Activated CD8-positive, alpha-beta memory T cell treated with anti-CD3 and anti-CD28 coated beads, Interleukin-2, amount 10 ng/mL, durations not matched to agents 7 days and 5 days (primary cell): ENCODE measurements at regions not wholly inside any gene's neighbourhood (a gene's known extent, or its start where the extent isn't known, plus 50 kb on each side); places are given as distances from the start of the nearest gene placed in this dataset.

Experiments
- ATAC-seq: fragments of 150-1000 bp; cut with Tn5 transposase; one replicate; pipeline ENCODE4 v1.10.0; 2021; ENCODE audit warnings: moderate library complexity
- CTCF ChIA-PET: fragments of 350-600 bp; sonication (Branson Sonifier 250); formaldehyde crosslinking; loops from one replicate; lab custom pipeline; 2021; ENCODE audit warnings: antibody characterized with exemption; lab: Charles Lee
- DNase-seq: peaks from one replicate; pipeline ENCODE4 v3.0.0-alpha.2; 2020
- H3K27ac Mint-ChIP-seq: one replicate; pipeline ENCODE4 v1.8.0; 2021; ENCODE audit warnings: mild to moderate bottlenecking, mixed read lengths
- H3K27me3 Mint-ChIP-seq: one replicate; pipeline ENCODE4 v1.8.0; 2021; ENCODE audit warnings: mixed read lengths
- H3K36me3 Mint-ChIP-seq: one replicate; pipeline ENCODE4 v1.8.0; 2021; ENCODE audit warnings: mild to moderate bottlenecking, mixed read lengths
- H3K4me1 Mint-ChIP-seq: one replicate; pipeline ENCODE4 v1.8.0; 2021; ENCODE audit warnings: mixed read lengths
- H3K4me3 Mint-ChIP-seq: one replicate; pipeline ENCODE4 v1.8.0; 2021; ENCODE audit warnings: mild to moderate bottlenecking, moderate library complexity, mixed read lengths
- H3K9me3 Mint-ChIP-seq: one replicate; pipeline ENCODE4 v1.8.0; 2022; ENCODE audit warnings: low read depth, mixed read lengths

GRCh38 chr5:165602529-165602928 lies 2097.1 kb downstream of the MAT2B start:
- Mint-ChIP-seq H3K4me1 (no peaks in the 10 kb centered on the region), H3K27ac (no peak overlapping the region), H3K36me3 (no peaks in the 10 kb centered on the region), H3K4me3 (no peak overlapping the region), H3K9me3 (peaks cover 14% of the 10 kb centered on the region), H3K27me3 (no peaks in the 10 kb centered on the region)
- CTCF ChIA-PET = no interaction called here
- ATAC-seq = no peak
- no peak for DNase-seq

DNA sequence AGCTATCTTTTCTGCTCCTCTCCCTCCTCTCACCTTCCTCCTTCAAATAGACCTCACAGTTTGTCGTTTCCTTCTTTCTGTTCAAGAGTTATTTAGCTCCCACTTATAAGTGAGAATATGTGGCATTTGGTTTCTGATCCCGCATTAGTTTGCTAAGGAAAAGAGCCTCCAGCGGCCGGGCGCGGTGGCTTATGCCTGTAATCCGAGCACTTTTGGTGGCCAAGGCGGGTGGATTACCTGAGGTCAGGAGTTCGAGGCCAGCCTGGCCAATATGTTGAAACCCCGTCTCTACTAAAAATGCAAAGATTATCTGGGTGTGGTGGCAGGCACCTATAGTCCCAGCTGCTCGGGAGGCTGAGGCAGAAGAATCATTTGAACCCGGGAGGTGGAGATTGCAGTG lies 2101.6 kb downstream of the MAT2B start:
- no peaks in the 10 kb centered on the region for H3K4me1 Mint-ChIP-seq
- ATAC-seq = no peak
- H3K27me3 Mint-ChIP-seq = no peaks in the 10 kb centered on the region
- no peak overlapping the region for H3K27ac Mint-ChIP-seq
- peaks cover 10% of the 10 kb centered on the region for H3K9me3 Mint-ChIP-seq
- no peaks in the 10 kb centered on the region for H3K36me3 Mint-ChIP-seq
- H3K4me3 Mint-ChIP-seq = no peak overlapping the region
- DNase-seq = no peak
- CTCF ChIA-PET = no interaction called here

DNA sequence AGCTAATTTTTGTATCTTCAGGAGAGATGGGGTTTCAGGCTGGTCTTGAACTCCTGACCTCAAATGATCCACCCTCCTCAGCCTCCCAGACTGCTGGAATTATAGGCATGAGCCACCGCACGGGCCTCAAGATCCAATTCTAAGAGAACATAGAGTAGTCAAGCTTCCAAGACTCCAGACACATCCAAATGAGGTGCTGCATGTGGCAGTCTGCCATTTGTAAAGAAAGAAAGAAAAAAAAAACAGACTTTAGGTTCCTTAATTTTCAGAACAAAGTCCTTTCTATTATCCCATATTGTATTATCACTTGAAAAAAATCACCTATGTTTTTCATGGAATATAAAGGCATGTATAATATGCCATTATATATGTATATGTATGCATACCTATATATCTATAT lies 2104.5 kb downstream of the MAT2B start:
- Mint-ChIP-seq H3K27me3 (no peaks in the 10 kb centered on the region), H3K27ac (no peak overlapping the region), H3K4me3 (no peak overlapping the region), H3K36me3 (no peaks in the 10 kb centered on the region), H3K4me1 (no peaks in the 10 kb centered on the region), H3K9me3 (peaks cover 5% of the 10 kb centered on the region)
- ATAC-seq (no peak), DNase-seq (no peak)
- CTCF ChIA-PET = no interaction called here

- Mint-ChIP-seq H3K4me3 (no peak overlapping the region), H3K36me3 (no peaks in the 10 kb centered on the region), H3K9me3 (peaks cover 5% of the 10 kb centered on the region), H3K27me3 (no peaks in the 10 kb centered on the region), H3K27ac (no peak overlapping the region), H3K4me1 (no peaks in the 10 kb centered on the region)
- DNase-seq (no peak), ATAC-seq (no peak)
- CTCF ChIA-PET = no interaction called here
Observed at GRCh38 chr5:165616490-165617405, 2111.3 kb downstream of the MAT2B start.

- H3K4me1 Mint-ChIP-seq = no peaks in the 10 kb centered on the region
- H3K9me3 Mint-ChIP-seq = peaks cover 5% of the 10 kb centered on the region
- CTCF ChIA-PET = no interaction called here
- H3K27me3 Mint-ChIP-seq = no peaks in the 10 kb centered on the region
- DNase-seq (no peak), ATAC-seq (no peak)
- no peak overlapping the region for H3K4me3 Mint-ChIP-seq
- no peak overlapping the region for H3K27ac Mint-ChIP-seq
- no peaks in the 10 kb centered on the region for H3K36me3 Mint-ChIP-seq
Observed at GRCh38 chr5:165617491-165617890, 2112.1 kb downstream of the MAT2B start.

DNA sequence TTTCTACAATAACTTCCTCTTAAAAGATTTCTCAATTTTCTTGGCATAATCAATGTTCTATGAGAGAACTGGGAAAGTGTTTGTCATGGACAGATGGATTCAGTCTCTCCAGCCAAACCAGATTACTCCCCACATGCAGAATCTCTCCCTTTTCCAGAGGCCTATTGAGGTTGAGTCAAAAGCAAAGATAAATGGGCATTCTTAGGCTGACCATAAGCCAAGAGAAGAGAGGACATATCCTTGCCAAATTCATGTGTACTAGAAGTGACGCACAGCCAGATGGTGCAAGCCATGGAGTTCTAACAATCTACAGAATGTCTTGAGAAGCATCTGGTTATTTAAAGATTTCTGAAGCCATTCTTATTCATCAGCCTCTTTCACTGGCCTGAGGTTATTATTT lies 2115.0 kb downstream of the MAT2B start:
- H3K4me3 Mint-ChIP-seq = no peak overlapping the region
- CTCF ChIA-PET = no interaction called here
- H3K4me1 Mint-ChIP-seq = no peaks in the 10 kb centered on the region

GRCh38 chr5:165622864-165623536 lies 2117.6 kb downstream of the MAT2B start:
- Mint-ChIP-seq H3K36me3 (no peaks in the 10 kb centered on the region), H3K9me3 (peaks cover 11% of the 10 kb centered on the region), H3K4me1 (no peaks in the 10 kb centered on the region), H3K27ac (no peak overlapping the region), H3K27me3 (no peaks in the 10 kb centered on the region), H3K4me3 (no peak overlapping the region)
- CTCF ChIA-PET = no interaction called here
- ATAC-seq (no peak), DNase-seq (no peak)

More for the DNA sequence above, 2115.0 kb downstream of the MAT2B start:
- H3K9me3 Mint-ChIP-seq = peaks cover 4% of the 10 kb centered on the region
- DNase-seq (no peak), ATAC-seq (no peak)
- no peak overlapping the region for H3K27ac Mint-ChIP-seq
- no peaks in the 10 kb centered on the region for H3K27me3 Mint-ChIP-seq
- H3K36me3 Mint-ChIP-seq = no peaks in the 10 kb centered on the region

DNA sequence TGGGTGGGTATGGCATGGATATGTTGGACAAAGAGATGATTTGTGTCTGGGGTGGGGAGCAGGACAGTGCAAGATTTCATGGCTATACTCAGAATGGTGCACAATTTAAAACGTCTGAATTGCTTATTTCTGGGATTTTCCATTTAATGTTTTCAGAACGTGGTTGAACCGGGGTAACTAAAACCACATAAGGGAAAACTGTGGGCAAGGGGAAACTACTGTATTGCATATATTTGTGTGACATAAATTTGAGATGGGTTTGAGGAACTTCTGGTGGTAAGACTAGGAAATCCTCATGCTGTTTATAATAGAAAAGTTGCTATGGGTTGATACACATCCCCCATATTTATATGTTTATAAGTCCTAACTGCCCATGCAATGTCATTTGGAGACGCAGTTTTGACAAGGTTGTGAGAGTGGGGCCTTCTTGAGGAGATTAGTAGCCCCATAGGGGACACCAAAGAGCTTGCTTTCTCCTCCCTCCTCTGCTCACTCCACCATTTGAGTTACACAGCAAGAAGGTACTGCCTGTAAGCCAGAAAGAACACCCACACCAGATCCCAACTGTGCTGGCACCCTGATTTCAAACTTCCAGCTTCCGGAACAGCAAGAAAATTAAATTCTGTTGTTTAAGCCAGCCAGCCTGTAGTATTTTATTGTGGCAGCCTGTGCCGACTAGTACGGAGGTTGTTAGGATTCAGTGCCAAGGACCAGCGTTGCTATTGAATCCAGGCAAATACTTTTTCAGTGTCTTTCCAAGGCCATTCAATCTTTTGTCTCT lies 2118.9 kb downstream of the MAT2B start:
- H3K27ac Mint-ChIP-seq = no peak overlapping the region
- H3K36me3 Mint-ChIP-seq = no peaks in the 10 kb centered on the region
- no peak for DNase-seq
- H3K4me1 Mint-ChIP-seq = no peaks in the 10 kb centered on the region
- ATAC-seq = no peak
- H3K27me3 Mint-ChIP-seq = no peaks in the 10 kb centered on the region
- peaks cover 11% of the 10 kb centered on the region for H3K9me3 Mint-ChIP-seq
- CTCF ChIA-PET = no interaction called here
- H3K4me3 Mint-ChIP-seq = no peak overlapping the region

DNA sequence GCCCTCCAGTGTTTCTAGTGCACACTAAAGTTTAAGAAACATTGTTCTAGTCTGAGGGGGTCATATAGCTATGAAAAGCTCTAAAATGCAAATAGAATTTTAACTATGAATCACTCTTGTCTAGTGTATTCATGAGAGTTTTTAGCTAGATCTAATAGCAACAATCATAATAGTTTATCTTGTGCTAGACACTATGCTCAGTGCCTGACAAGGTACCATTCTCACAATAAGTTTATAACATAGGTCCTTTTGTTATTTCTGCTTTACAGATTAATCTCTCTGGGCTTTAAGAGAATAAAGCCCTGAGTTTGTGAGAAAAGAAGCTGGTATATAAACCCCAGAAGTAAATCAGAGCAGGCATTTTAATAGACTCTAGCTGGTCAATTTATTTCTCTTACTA lies 2120.7 kb downstream of the MAT2B start:
- no peak for ATAC-seq
- no peaks in the 10 kb centered on the region for H3K4me1 Mint-ChIP-seq
- peaks cover 9% of the 10 kb centered on the region for H3K9me3 Mint-ChIP-seq
- no peaks in the 10 kb centered on the region for H3K36me3 Mint-ChIP-seq
- H3K27me3 Mint-ChIP-seq = no peaks in the 10 kb centered on the region
- CTCF ChIA-PET = interaction anchor here (0.7 kb wide), 1 partner anchor 35 kb away, joined by 3 read pairs; no protein-coding TSS in a partner anchor
- H3K27ac Mint-ChIP-seq = no peak overlapping the region
- no peak for DNase-seq
- no peak overlapping the region for H3K4me3 Mint-ChIP-seq

- Mint-ChIP-seq H3K36me3 (no peaks in the 10 kb centered on the region), H3K27me3 (no peaks in the 10 kb centered on the region), H3K4me1 (no peaks in the 10 kb centered on the region), H3K9me3 (peaks cover 9% of the 10 kb centered on the region), H3K4me3 (no peak overlapping the region), H3K27ac (no peak overlapping the region)
- no peak for ATAC-seq
- CTCF ChIA-PET = no interaction called here
- no peak for DNase-seq
Observed at GRCh38 chr5:165627548-165628170, 2122.2 kb downstream of the MAT2B start.

DNA sequence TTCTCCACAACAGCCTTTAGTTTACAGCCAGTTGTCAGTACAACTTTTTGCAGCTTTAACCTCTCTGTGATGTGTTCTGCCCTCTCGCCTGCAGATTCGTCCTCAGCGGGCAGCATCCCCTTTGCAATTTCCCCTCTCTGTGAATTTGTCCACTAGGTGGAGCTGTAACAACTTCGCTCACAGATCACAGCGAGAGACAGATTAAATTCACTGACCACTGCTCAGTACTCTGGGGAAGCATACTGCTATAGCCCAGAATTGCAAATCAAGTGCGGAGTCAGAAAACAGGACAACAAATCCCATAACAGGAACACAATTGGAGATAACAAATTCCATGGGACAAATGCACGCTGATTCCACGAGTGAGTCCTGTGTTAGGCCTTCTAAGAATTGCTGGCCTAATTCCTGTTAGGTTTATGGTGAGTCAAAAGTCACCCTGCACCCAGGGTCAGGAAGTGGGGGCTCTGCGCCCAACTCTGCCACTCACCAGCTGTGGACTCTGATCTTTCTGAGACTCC lies 2124.9 kb downstream of the MAT2B start:
- Mint-ChIP-seq H3K9me3 (peaks cover 13% of the 10 kb centered on the region), H3K36me3 (no peaks in the 10 kb centered on the region), H3K27ac (no peak overlapping the region), H3K27me3 (no peaks in the 10 kb centered on the region), H3K4me1 (no peaks in the 10 kb centered on the region), H3K4me3 (no peak overlapping the region)
- CTCF ChIA-PET = interaction anchor here (0.7 kb wide), 1 partner anchor 986 kb away, joined by 3 read pairs; no protein-coding TSS in a partner anchor
- ATAC-seq (no peak), DNase-seq (peak; percentile 39)

DNA sequence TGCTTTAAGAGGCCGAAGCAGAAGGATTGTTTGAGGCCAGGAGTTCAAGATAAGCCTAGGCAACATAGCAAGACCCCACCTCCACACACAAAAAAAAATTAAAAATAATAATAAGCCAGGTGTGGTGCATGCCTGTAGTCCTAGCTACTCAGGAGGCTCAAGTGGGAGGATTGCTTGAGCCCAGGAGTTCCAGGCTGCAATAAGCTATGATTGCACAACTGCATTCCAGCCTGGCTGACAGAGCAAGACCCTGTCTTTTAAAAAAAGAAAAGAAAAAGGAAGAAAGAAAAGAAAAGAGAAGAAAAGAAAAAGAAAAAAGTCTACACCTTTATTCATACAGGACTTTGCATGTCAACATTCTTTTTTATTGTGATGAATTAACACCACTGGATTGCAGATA lies 2125.8 kb downstream of the MAT2B start:
- Mint-ChIP-seq H3K27ac (no peak overlapping the region), H3K4me3 (no peak overlapping the region), H3K9me3 (peaks cover 13% of the 10 kb centered on the region), H3K36me3 (no peaks in the 10 kb centered on the region), H3K27me3 (no peaks in the 10 kb centered on the region), H3K4me1 (no peaks in the 10 kb centered on the region)
- CTCF ChIA-PET = no interaction called here
- ATAC-seq (no peak), DNase-seq (no peak)

DNA sequence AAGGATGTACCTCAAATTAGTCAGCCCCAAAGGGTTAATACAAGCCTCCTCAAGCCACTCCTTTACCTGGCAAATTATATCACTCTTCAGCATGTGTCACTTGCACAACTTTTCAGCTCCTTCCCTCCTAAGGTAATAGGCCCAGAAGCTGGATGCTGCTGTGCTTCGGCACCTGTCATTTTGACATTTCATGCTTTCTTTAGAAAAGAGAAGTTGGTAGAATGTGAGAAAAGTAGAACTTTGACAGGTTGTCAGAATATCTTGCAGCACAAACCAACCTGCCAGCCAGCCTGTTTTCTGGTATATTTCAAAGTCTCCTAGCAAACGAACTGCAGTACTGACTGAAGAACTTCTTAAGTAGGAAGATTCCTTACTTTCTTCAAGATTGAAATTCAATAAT lies 2136.9 kb downstream of the MAT2B start:
- ATAC-seq = no peak
- H3K36me3 Mint-ChIP-seq = no peaks in the 10 kb centered on the region
- DNase-seq = no peak
- H3K9me3 Mint-ChIP-seq = peaks cover 7% of the 10 kb centered on the region
- no peak overlapping the region for H3K4me3 Mint-ChIP-seq
- no peak overlapping the region for H3K27ac Mint-ChIP-seq
- CTCF ChIA-PET = no interaction called here
- no peaks in the 10 kb centered on the region for H3K27me3 Mint-ChIP-seq
- H3K4me1 Mint-ChIP-seq = no peaks in the 10 kb centered on the region
